GM11168 (cell line): ENCODE measurements at regions not wholly inside any gene's neighbourhood (a gene's known extent, or its start where the extent isn't known, plus 50 kb on each side); places are given as distances from the start of the nearest gene placed in this dataset.
"Not testable (repeated sequence)": the region's sequence is repeated elsewhere in the genome, so short reads cannot be mapped to it uniquely, and the experiment has no call there.

Source experiments
- in situ Hi-C: fragments of 300-500 bp; cut with MboI; formaldehyde crosslinking; loops from one replicate; pipeline ENCODE4 v1.12.0; 2022; ENCODE audit warnings: low sequenced_read_pairs; ENCODE audit not compliant: unreplicated experiment

DNA sequence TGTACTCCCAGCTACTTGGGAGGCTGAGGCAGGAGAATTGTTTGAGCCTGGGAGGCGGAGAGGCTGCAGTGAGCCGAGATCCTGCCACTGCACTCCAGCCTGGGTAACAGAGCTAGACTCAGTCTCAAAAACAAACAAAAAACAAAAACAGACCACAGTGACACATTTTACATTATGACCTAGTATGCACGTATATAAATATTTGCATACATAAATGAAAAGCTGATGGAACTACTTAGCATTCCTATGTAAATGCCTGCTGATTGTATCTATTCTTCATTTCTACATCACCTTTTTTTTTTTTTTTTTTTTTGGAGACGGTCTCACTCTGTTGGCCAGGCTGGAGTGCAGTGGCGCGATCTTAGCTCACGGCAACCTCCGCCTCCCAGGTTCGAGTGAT lies 116.6 kb upstream of the PRKX start:
- in situ Hi-C loops, result not testable (repeated sequence)

DNA sequence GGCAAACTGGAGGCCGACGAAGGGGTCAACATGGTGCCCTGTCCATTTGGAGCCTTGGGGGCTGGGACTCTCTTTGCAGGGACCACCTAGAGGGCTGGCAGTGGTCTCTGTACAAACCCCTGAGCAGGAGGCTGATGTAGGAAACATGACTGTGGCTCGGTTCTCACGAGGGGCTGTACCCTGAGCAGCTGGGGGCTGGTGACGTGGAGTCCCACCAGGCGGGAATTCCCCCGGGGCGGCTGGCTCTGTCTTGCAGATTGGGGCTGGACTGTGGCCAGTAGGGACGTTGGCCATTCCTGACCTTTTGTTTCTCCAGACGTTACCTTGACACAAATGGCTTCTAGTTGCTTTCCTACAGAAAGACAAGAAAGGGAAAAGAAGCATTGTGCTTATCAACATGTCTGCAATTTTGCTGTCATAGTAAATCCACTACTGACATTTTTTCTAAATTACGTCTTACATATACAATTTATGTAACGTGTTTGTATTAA lies 115.6 kb upstream of the PRKX start:
- in situ Hi-C loops, result not testable (repeated sequence)

DNA sequence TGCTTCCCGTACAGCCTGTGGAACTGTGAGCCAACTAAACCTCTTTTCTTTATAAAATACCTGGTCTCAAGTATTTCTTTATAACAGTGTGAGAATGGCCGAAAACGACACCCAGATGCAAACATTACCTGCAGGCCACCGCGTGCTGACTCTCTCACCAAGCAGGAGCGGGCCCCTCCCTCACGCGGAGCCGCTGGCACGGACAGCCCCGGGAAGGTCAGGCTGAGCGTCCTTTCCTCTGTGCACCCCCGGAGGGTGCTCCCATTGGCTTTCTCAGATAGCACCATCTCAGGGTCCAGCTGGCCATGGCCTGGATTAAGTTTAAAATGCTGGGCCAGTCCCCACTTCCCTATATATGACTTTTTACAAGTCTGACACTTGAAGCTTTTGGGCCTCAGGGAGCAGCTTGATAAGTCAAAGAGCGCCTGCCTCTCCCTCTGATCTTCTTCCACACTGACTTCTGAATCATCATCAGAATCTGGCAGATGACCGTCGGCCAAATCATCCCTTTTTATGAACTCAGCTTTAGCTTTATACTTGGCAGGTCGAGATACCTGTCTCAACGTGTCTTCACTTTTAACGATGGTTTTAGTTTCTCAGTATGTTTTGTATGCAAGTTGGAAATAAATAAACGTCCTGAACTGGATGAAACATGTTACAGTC lies 115.1 kb upstream of the PRKX start:
- in situ Hi-C loops, result not testable (repeated sequence)

DNA sequence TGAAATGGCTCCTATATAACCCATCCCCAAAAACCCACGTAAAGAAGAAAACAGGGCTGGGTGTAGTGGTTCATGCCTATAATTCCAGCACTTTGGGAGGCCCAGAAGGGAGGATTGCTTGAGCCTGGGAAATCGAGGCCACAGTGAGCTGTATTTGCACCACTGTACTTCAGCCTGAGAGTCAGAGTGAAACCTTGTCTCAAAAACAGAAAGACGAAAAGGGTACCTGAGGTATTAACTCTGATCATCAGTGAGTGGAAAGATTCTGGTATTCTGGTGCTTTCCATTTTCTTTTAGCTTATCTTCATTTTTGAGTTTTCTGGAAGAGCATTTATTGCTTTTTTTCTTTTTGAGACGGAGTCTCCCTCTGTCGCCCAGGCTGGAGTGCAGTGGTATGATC lies 110.6 kb upstream of the PRKX start:
- in situ Hi-C loops, result loop anchor here (25.0 kb wide), 2 partner anchors 88 to 162 kb away; no protein-coding TSS in a partner anchor

GRCh38 chrX:3820167-3820566 lies 106.7 kb upstream of the PRKX start:
- in situ Hi-C loops, result loop anchor here (25.0 kb wide), 2 partner anchors 92 to 158 kb away; no protein-coding TSS in a partner anchor

DNA sequence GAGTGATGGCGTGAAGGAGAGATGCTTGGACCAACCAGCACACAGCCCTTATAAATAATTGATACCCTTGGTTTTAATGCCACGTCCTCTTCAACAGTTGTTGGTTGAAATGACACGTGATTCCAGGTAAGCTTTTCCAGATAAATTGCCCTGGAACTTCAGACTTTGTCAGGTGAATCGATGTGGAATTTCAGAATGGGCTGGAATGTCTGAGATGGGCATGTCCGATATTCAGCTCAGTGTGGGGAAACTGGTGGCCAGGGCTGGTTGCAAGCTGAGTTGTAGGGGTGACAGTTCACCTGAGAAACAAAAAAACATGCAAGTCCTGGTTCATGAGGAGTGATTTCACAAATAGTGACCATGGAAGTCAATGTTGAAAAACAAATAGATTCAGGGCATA lies 104.0 kb upstream of the PRKX start:
- in situ Hi-C loops, result loop anchor here (25.0 kb wide), 2 partner anchors 95 to 155 kb away; no protein-coding TSS in a partner anchor

DNA sequence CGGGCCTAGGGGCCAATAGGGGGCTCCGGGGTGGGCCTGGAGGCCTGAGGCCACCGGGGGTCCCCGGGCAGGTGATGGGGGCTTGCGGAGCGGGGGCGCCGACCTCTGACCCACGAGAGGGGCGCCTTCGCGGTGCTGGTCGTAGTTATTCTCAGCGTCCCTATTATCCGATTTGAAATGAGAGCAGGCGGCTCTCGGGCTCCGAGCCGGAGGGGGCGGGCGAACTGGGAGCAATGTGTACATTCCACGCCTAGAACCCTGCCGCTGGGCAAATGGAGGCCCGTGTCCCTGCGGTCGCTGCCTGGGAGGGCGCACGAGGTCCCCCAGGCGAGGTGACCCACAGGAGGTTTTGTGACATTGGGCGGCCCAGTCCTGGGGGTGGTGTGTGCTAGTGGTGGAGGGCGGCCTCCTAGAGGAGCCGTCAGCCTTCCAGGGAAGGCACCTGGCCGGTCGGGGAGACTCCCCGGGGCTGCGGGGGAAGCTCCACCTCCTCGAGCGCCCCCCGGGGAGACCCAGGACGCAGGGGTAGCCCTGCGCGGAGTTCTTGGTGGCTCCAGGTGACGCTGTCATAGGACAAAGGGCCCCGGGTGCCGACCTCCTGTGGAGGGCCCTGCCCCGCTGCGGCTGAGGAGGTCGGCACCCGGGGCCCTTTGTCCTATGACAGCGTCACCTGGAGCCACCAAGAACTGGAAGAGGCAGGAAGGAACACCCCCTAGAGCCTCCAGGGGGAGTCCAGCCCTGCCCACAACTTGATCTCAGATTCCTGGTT lies 102.6 kb upstream of the PRKX start:
- in situ Hi-C loops, result loop anchor here (25.0 kb wide), 2 partner anchors 96 to 154 kb away; no protein-coding TSS in a partner anchor

GRCh38 chrX:3811331-3812311 lies 98.2 kb upstream of the PRKX start:
- in situ Hi-C loops, result loop anchor here (25.0 kb wide), 2 partner anchors 101 to 149 kb away; no protein-coding TSS in a partner anchor

GRCh38 chrX:3807906-3808305 lies 94.5 kb upstream of the PRKX start:
- in situ Hi-C loops, result loop anchor here (25.0 kb wide), 2 partner anchors 104 to 146 kb away; no protein-coding TSS in a partner anchor

DNA sequence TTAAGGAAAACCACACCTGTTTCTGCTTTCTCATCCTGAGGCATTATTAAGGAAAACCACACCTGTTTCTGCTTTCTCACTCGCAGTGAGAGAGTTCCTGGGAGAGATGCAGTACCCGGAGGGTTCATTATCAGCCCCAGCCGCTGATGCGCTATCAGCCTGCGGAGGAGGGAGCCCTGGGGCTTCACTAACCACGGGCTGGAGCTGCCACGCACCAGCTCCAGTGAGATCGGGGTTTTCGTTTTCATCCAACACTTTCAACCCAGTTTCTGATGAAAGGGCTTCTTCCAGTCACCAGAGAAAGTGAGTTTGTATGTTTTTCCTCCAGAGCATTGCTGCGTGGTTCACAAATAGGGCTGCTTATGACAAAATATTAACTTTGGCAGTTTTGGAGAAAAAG lies 93.2 kb upstream of the PRKX start:
- in situ Hi-C loops, result loop anchor here (25.0 kb wide), 2 partner anchors 106 to 144 kb away; no protein-coding TSS in a partner anchor

DNA sequence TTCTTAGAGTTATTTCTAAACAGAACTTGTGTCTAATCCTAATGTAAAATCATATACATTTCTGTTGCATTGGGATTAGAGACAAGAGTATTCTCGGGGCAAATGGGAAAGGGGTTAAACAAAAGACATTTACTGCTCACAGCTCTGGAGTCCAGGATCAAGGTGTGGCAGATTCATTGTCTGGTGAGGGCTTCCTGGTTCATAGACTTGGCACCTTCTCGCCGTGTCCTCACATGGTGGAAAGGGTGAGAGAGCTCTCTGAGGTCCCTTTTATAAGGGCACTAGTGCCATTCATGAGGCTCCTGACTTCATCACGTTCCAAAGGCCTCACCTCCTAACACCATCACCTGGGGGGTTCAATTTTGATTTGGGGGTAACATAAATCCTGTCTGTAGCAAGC lies 90.3 kb upstream of the PRKX start:
- in situ Hi-C loops, result loop anchor here (25.0 kb wide), 2 partner anchors 109 to 141 kb away; no protein-coding TSS in a partner anchor

- in situ Hi-C loops, result loop anchor here (25.0 kb wide), 2 partner anchors 109 to 141 kb away; no protein-coding TSS in a partner anchor
Observed at GRCh38 chrX:3803305-3803704, 89.9 kb upstream of the PRKX start.

DNA sequence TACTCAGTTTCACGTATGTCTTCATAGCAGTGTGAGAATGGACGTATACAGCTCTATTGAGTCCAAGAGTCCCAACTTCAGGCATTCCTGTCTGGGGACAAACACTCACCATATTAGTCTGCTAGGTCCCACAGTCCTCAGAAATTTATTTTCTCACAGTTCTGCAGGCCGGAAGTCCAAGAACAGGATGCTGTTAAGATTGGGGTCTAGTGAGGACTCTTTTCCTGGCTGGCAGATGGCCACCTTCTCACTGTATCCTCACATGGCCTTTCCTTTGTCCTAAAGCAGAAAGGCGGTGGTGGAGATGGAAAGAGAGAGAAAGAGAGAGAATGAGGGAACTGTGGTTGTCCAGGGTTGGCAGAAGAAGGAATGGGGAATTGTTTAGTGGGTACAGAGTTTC lies 82.0 kb upstream of the PRKX start:
- in situ Hi-C loops, result not testable (repeated sequence)

- in situ Hi-C loops, result no loop called here
Observed at GRCh38 chrX:3791449-3791848, 78.0 kb upstream of the PRKX start.

DNA sequence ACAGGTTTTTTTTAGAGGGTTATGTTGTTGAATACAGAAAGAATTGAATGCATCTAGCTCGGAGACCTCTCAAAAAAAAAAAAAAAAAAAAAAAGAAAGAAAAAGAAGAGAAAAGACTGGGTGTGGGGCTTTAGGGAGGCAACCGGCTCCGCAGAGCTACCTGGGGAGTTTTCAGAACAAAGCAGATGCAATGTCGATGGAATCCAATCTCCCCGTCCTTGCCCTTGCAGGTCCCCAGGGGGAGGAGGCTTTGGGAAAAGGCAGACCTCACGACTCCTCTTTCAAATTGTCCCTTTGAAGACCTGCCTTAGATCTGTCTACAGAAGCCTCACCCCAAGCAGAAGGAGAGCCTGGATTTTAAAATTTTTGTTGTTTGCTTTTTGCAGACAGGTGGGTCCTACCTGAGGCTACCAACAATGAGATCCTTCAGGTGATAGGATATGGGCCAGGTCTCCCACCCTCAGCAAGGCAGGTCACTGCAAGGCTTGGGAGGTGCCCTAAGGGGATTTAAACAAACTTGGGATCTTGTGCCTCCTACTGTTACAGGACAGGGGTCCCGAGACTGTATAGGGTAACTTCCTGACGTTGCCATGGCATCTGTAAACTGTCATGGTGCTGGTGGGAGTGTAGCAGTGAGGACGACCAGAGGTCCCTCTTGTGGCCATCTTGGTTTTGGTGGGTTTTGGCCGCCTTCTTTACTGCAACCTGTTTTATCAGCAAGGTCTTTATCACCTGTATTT lies 75.2 kb upstream of the PRKX start:
- in situ Hi-C loops, result no loop called here

DNA sequence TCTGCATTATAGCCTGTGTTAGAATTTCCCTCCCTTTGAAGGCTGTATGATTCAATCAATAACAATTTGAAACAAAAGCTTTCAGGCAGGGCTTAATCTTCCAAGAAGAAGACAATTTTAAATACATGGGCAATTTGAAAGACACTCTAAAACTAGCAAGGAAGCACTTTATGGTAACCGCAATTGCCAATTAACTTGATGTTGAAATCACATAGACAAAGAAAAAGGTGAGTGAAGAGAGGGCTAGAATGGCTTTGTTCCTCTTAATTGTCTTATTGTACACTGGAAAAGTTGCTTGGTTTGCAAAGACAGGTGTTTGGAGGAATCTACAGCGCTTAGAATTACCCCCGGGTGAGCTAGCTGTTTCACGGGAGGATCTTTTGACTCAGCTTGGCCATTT lies 74.4 kb upstream of the PRKX start:
- in situ Hi-C loops, result no loop called here

DNA sequence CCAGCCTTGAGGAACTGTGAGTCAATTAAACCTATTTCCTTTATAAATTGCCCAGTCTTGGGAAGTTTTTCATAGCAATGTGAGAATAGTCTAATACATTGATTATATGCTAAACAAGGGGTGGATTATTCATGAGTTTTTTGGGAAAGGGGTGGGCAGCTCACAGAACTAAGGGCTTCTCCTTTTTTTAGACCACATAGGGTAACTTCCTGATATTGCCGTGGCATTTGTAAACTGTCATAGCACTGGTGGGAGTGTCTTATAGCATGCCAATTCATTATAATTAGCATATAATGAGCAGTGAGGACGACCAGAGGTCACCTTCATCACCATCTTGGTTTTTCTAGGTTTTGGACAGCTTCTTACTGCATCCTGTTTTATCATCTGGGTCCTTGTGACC lies 72.4 kb upstream of the PRKX start:
- in situ Hi-C loops, result not testable (repeated sequence)

- in situ Hi-C loops, result no loop called here
Observed at GRCh38 chrX:3780564-3780963, 67.1 kb upstream of the PRKX start.

GRCh38 chrX:3779546-3779945 lies 66.1 kb upstream of the PRKX start:
- in situ Hi-C loops, result no loop called here
